Cardiac septum (tissue), 1 donor: ENCODE measurements at regions not wholly inside any gene's neighbourhood (a gene's known extent, or its start where the extent isn't known, plus 50 kb on each side); places are given as distances from the start of the nearest gene placed in this dataset.
"Not testable (repeated sequence)": the region's sequence is repeated elsewhere in the genome, so short reads cannot be mapped to it uniquely, and the experiment has no call there.

Experiments
- DNase-seq: peaks from one replicate; pipeline ENCODE4 v3.0.0-alpha.2; 2020; ENCODE audit warnings: low spot score
- intact Hi-C: fragments of 100-400 bp; cut with DNase I; formaldehyde crosslinking; loops from one replicate; pipeline ENCODE4 v1.14.0; 2022
- donor health status: DM: no; HTN: no; CAD: no.

DNA sequence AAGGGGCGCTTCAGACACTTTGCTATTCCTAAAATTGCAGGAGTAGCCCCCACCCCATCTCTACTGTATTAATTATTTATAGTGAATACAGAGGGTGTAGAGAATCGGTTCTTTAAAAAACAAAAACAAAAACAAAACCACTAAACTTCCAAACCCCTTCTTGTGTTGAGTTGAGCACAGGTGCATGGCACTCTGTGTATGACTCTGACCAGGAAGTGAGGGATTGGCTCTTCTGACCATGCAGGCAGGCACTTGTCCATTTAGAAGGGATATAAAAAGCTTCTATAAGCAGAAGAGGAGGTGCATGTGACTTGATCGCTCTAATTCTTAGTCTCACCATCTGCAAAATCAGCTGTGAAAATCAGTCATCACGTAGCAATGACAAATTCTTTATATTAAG, 108.0 kb upstream of the PRSS1 start:
- DNase-seq, intact Hi-C loops: not testable (repeated sequence)

DNA sequence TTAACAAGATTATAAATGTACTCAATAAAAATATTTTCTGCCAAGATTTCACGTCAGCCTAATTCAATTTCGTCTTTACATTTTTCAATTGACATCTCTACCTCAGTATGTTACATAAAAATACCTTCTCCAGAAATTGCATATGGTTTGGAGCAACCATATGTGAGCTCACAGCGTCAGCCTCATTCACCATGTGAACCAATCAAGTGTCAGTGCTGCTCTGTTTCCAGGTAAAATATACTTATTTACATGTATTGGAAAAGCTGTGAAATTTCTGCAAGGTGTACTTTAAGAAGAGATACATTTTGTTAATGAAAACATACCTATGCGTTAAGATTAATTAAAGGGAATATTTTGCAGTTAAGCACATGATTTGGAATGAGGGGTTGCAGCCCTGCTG, 110.7 kb upstream of the PRSS1 start:
- no peak for DNase-seq
- intact Hi-C loops: no loop called here

DNA sequence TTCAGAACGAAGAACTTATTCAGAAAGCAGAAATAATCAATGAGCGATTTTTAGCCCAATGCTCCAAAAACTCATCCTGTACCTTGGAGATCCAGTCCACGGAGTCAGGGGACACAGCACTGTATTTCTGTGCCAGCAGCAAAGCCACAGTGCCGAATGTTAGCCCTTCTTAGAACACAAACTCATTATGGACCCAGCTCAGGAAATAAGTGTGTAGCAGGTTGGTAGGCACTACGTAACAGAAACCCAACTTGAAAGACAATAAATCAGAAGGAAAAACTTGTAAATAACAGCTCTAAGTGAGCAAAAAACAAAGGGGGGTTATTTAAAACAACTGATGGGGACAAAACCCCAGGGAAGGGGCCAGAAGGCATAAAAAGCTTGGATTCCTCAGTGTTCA, 112.0 kb upstream of the PRSS1 start:
- no peak for DNase-seq
- intact Hi-C loops: no loop called here

DNA sequence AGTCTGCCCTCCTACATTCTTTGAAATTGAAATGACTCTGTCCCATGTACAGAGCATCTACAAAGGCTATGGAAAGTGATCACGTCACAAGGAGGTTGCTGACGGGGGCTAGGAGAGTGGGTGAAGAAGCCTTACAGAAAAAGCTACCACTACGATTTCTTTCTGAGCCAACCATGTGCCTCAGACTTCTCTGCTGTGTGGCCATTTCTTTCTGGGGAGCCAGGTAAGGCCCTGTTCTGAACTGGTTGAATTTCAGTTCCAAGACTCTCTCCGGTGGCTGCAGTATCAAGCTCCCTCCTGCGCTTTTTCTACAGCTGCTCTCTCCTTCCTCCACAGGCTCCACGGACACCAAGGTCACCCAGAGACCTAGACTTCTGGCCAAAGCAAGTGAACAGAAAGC, 112.5 kb upstream of the PRSS1 start:
- no peak for DNase-seq
- intact Hi-C loops: no loop called here

DNA sequence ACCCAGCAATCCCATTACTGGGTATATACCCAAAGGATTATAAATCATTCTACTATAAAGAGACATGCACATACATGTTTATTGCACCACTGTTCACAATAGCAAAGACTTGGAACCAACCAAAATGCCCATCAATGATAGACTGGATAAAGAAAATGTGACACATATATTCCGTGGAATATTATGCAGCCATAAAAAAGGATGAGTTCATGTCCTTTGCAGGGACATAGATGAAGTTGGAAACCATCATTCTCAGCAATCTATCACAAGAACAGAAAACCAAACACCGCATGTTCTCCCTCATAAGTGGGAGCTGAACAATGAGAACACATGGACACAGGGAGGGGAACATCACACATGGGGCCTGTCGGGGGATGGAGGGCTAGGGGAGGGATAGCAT, 113.2 kb upstream of the PRSS1 start:
- DNase-seq, intact Hi-C loops: not testable (repeated sequence)

DNA sequence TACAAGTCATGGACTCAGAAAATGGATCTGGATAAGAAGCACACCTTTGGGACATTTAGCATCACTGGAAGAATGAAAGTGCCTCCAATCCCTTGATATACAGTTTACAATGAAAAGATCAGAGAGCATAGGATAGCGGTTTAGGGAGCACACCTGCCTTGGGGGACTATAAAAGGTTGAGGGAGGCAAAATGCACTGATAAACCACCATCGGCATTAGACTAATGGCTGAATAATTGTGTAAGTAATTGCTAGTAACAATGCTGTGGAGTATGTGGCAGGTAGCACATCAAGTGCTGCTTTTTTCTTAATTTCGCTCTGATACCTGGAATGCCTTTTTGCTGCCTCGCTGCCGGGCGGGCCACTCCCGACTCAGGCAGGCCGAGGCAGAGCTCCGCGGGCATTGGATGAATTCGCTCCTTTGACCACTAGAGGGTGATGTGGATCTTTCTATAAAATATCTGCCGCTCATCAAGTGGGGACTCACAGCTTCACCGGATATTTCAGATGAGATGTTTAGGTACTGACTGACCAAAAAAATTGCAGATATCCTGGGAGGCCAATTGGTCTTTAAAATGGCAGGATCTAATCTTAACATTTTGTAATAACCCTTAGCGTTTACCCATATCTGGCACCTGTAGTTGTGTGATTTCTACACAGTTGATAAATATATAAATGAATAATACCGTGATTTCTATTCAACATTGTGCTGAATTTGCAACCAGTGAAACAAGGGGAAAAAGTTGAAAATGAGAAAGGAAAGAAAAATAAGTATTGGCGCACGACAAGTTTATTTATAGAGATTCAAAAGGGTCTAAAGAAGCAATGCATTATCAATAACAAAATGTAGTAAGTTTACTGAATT, 116.8 kb upstream of the PRSS1 start:
- no peak for DNase-seq
- intact Hi-C loops: loop anchor here (1.0 to 5.0 kb wide), 2 partner anchors 151 to 180 kb away; no protein-coding TSS in a partner anchor

DNA sequence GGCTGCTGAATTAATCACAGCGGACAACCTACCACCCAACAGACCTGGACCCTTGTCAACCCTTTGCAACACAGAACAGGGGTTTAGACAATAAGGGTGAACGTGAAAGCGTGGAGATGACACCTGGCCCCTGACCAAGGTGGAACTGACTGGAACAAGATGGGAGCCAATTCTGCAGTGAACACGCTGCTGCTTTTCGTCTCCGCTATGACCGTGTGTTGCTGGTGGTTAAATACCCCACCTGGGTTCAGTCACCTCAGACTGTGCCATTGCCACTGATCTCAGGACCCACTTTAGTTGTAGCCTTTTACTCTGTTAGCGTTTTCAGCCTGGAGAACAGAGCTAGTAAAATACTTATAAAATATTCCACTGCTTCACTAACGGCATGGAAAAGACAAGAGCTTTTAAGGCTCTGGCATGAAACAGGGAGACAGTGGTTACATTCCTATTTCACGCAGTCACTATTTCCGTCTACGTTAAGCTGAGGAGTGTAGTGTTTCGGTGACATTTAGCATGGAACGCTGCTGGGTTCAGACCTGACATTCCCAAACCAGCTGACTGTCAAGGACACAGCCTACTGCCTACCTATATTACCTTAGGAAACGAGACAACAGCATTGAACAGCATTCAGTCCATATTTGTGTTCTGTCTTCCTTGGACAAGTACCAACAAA, 119.5 kb upstream of the PRSS1 start:
- DNase-seq: no peak
- intact Hi-C loops: loop anchor here (5.0 kb wide), 1 partner anchor 183 kb away; no protein-coding TSS in a partner anchor

DNA sequence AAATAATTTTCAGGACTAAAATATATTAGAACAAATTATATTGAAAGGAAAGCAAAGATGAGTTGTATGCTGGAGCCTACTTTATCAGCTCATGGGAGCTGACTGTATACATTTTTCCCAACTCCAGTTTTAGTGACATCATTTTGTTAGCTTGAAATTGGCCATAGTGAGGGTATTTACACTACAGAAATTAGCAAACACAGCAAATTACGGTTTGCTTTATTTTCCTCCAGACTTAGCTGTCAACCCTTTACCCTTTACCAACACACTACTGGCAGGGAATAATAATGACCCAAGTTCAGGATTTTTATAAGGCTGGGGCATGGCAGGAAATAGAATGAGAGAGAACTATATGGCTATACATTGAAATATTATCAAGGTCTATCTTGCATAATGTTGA, 120.3 kb upstream of the PRSS1 start:
- intact Hi-C loops: no loop called here

DNA sequence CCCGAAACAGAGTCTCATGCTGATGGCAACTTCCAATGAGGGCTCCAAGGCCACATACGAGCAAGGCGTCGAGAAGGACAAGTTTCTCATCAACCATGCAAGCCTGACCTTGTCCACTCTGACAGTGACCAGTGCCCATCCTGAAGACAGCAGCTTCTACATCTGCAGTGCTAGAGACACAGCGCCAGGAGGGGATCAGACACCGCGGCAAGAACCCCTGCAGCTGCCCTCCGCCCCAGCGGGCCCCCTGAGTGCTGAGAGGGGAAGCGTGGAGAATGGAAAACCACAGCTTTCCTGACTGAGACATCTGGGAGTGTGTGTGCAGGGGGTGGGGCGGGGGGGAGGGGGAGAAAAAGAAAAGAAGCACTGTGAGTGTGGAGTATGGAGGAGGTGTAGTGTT, 122.0 kb upstream of the PRSS1 start:
- DNase-seq, intact Hi-C loops: not testable (repeated sequence)

More for the DNA sequence above, 120.3 kb upstream of the PRSS1 start:
- DNase-seq: no peak

DNA sequence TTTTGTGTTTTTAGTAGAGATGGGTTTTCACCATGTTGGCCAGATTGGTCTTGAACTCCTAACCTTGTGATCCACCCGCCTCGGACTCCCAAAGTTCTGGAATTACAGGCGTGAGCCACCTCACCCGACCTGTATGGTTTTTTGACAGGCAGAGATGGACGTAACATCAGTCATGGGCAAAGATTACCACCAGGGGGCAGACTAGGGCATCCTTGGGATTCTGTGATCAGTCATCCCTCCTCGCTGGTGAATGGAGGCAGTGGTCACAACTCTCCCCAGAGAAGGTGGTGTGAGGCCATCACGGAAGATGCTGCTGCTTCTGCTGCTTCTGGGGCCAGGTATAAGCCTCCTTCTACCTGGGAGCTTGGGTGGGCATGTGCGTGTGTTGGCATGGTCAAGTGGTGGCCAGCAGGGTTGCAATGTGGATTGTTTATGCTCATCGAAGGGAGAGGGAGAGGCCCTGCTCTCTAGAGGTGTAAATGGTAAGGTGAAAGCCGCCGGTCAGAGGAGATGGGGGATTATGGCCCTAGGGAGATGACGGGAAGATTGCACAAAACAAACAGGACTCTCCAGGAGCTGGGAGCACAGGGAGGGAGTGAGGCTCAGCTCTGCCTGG, 122.7 kb upstream of the PRSS1 start:
- DNase-seq: no peak
- intact Hi-C loops: no loop called here

DNA sequence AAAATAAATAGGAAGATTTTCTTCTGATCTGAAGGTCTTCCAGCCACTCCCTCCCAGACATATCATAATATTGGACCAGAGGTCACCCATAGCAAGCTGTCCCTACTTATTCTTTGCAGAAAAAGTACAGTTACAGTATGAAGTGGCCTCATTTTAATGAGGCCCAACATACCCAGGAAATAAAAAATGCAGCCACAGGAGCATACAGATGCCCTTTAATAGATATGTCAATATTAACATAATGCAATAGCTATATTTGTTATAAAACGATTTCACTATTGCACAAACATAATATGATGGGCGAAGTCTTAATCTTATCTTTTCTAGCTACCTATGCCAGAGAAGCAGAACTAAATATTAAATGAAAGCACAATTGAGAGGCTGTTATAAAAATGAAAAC, 124.1 kb upstream of the PRSS1 start:
- DNase-seq, intact Hi-C loops: not testable (repeated sequence)

DNA sequence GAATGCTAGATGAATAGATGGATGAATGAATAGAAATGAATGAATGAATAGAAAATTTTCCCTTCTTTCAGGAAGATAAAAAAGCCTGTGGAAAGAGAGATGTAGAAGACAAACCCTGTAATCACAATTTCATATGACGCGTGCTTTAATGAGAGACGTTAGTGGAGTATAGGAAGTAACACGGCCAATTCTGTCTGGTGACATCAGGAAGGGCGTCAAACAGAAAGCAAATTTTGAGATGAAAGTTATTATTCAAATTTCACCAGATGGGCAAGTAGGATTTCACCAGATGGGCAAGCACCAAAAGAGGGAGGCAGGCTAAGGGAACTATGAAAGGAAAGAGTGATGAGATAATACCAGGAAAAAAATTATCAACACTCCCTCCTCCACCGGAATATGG, 128.9 kb upstream of the PRSS1 start:
- no peak for DNase-seq
- intact Hi-C loops: no loop called here

DNA sequence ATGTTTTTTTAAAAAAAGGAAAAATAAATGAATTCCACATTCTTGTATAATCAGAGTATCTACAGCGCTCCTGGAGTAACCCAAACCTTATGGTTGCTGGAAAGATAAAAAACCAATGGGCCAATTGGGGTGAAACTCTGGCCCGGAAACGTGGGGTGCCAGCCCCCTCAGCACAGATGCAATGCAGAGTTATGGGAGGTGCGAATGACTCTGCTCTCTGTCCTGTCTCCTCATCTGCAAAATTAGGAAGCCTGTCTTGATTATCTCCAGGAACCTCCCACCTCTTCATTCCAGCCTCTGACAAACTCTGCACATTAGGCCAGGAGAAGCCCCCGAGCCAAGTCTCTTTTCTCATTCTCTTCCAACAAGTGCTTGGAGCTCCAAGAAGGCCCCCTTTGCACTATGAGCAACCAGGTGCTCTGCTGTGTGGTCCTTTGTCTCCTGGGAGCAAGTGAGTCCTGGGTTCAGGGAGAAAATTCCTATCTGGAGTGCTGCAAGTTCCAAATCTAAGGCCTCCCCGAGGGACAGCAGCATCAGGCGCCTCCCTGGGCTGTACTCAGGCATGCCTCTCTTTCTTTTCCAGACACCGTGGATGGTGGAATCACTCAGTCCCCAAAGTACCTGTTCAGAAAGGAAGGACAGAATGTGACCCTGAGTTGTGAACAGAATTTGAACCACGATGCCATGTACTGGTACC, 130.5 kb upstream of the PRSS1 start:
- intact Hi-C loops: no loop called here
- DNase-seq: no peak

DNA sequence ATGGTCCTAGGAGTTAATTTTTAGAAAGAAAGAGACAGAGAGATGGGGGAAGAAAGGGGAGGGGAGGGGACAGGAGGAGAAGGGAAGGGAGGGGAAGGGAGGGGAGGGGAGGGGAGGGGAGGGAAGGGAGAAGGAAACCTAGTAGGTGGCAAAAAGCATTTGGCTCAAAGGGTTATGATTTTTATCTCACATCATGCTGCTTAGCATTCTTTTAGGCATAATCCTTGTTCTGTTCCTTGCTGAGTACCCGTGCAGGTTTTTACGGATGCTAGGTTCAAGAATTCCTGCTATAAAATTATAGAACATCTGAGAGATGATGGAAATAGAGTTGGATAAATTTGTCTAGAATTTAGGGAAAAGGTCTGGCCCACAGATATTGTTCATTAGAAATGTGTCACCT, 132.4 kb upstream of the PRSS1 start:
- no peak for DNase-seq
- intact Hi-C loops: no loop called here

DNA sequence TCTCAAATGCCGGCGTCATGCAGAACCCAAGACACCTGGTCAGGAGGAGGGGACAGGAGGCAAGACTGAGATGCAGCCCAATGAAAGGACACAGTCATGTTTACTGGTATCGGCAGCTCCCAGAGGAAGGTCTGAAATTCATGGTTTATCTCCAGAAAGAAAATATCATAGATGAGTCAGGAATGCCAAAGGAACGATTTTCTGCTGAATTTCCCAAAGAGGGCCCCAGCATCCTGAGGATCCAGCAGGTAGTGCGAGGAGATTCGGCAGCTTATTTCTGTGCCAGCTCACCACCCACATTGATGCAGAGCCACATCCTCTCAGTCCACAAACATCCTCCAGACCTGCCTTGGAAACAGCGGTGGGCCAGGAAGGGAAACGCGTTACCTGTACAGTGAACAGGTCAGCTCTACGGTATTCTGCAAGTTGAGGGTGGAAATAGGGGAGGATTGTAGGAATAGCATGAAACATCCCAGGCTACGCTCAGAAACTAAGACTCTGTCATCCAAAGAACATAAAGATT, 133.1 kb upstream of the PRSS1 start:
- intact Hi-C loops: no loop called here
- DNase-seq: no peak

DNA sequence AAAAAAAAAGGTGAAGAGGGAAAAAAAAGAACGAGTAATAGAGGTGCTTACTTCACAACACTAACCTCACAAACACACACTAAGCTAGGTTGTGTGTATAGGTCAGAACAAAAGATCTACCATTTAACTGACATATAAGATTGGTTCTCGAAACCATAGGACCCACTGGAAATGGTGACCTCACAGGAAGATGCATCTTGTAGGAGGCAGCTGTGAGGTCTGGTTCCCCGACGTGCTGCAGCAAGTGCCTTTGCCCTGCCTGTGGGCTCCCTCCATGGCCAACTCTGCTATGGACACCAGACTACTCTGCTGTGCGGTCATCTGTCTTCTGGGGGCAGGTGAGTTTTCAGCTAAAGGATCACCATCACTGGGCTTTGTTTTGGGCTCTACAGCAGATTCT, 133.8 kb upstream of the PRSS1 start:
- DNase-seq: no peak
- intact Hi-C loops: no loop called here

DNA sequence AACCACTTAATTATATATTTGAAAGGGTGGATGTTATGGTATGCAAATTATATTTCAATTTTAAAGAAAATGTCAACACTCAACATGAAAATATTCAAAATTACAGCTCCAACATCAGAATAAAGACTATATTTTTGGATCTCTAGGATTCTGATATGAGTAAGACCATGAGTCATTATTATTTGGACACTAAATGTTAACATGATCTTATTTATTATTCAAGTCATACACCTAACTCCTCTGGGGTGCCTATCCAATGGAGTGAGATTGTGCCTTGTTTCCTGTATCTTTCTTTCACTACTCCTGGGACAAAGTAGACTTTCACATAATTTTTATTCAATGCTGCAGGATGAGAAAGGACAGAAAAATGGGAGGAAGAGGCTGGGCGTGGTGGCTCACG, 135.2 kb upstream of the PRSS1 start:
- intact Hi-C loops: no loop called here

DNA sequence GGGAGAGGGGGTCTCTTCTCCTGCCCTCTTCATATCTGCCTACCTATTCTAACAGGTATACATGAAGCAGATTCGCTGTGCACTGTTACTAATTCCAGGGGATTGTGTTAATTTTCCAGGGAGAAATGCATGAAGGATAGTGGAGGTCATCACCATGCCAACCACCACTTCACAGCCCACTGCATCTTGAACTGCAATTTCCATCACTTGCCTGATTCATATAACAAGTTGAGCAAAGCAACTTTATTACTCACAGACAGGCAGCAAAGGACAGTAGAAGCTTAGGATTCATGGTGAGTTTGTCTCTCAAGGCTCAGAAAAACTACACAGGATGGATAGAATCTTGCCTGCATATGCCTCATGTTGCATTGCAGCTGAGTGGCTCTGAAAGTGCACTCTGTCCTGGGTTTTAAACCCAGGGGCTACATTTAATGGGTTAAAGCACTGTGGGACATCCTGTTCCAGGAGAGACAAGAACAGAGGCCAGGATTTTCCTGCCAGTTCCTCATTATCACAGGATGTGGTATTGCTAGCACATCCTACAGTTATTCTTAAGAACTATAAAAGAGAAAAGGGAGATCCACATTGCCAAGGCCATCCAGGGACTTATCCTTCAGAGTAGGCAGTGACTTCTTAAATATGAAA, 136.9 kb upstream of the PRSS1 start:
- DNase-seq: no peak
- intact Hi-C loops: no loop called here

More for the DNA sequence above, 135.2 kb upstream of the PRSS1 start:
- DNase-seq: no peak

DNA sequence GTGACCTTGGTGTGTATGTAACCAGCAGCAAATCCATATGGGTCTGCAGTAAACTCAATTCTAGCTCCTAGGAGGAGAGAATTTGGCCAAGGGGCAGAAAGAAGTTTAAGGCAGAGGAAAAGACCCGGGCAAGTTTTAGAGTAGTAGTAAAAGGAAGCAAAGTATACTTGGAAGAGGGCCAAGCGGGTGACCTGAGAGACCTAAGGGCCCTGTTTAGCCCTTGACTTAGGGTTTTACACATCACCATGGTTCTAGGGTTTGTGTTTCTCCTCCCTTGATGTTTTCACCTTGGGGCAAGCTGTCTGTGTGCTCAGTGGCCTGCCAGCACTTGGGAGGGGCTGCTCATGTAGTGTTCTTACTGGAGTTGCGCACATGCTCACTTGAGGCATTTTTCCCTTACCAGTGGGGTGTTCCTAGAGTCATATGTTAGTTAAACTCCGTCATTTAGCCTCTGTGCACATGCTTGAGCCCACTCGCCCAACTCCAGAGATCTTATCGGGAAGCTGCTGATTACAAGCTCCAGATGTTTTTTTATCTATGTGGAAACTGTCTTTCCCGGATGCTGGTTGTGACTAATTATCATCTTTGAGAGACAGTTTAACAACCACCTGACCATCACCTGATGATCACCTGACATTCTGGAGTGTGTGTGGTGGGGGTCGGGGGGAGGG, 137.6 kb upstream of the PRSS1 start:
- no peak for DNase-seq
- intact Hi-C loops: no loop called here
